K562 (cell line): ENCODE measurements at regions not wholly inside any gene's neighbourhood (a gene's known extent, or its start where the extent isn't known, plus 50 kb on each side); places are given as distances from the start of the nearest gene placed in this dataset.

Experiments used
- ATAC-seq: fragments of 200-7000 bp; cut with Tn5 transposase; 3 replicates; pipeline ENCODE4 v1.9.1; 2020; ENCODE audit warnings: moderate library complexity
- BruUV-seq: library from RNA; stranded (reverse); fragments of 400-500 nt; replicated peaks from 2 replicates; lab custom pipeline; 2021; lab: Mats Ljungman, UMichigan
- CTCF ChIA-PET: fragments of 300-600 bp; formaldehyde crosslinking; extraction: SDS; loops from one replicate; lab custom pipeline; 2021; ENCODE audit warnings: low intra/inter-chr PET ratio; lab: Yijun Ruan, JAX
- POLR2A ChIA-PET: fragments of 300-600, 350-650 bp; sonication (Branson Sonifier 250); formaldehyde crosslinking; extraction: SDS; loops from one replicate; lab custom pipeline; 2021; ENCODE audit warnings: antibody characterized with exemption, inconsistent platforms; lab: Yijun Ruan, JAX
- DNase-seq, 4 experiments: peaks; one replicate each; pipeline versions ENCODE4 v3.0.0 to v3.0.0-alpha.2; 2011 to 2018; ENCODE audit warnings: low spot score in 3 of 4, mixed read lengths in 3 of 4; ENCODE audit errors: extremely low read depth in 1 of 4
- FAIRE-seq: peaks from 2 replicates; lab custom pipeline; 2011; peaks lifted over from hg19 to GRCh38; lab: Jason Lieb, UNC
- H2AFZ ChIP-seq: 2 replicates; pipeline ENCODE4 v1.6.0; 2011; ENCODE audit warnings: low read depth, low read length, control low read depth, inconsistent platforms
- H3K27ac ChIP-seq: fragments of 200-600 bp; 3 replicates; pipeline ENCODE4 v1.8.0; 2011; ENCODE audit warnings: low read depth, mild to moderate bottlenecking, control low read depth, inconsistent platforms, low read length, moderate library complexity, mixed read lengths; ENCODE audit errors: extremely low read depth
- H3K27me3 ChIP-seq, 2 experiments: fragments of 300-600 bp in 1 of 2; 2 replicates in 1 of 2; 3 replicates in 1 of 2; pipeline versions ENCODE4 v1.6.0 to v1.8.0; 2011; ENCODE audit warnings: inconsistent platforms in 2 of 2, low read length in 2 of 2, mild to moderate bottlenecking in 1 of 2, mixed read lengths in 1 of 2, moderate library complexity in 1 of 2; ENCODE audit not compliant: control insufficient read depth in 2 of 2, insufficient read depth in 2 of 2
- H3K36me3 ChIP-seq: fragments of 300-600 bp; 3 replicates; pipeline ENCODE4 v1.8.0; 2011; ENCODE audit warnings: mild to moderate bottlenecking, low read length, inconsistent platforms; ENCODE audit not compliant: control insufficient read depth, insufficient read depth
- H3K4me1 ChIP-seq, 2 experiments: fragments of 200-600 bp in 1 of 2; replicated peaks in 1 of 2; 2 replicates in 1 of 2; 3 replicates in 1 of 2; pipeline versions ENCODE4 v1.5.1 to v1.8.0; 2011; ENCODE audit warnings: inconsistent platforms in 2 of 2, low read length in 2 of 2, mild to moderate bottlenecking in 1 of 2, mixed read lengths in 1 of 2, moderate library complexity in 1 of 2; ENCODE audit not compliant: control insufficient read depth in 2 of 2, insufficient read depth in 2 of 2
- H3K4me2 ChIP-seq: 2 replicates; pipeline ENCODE4 v1.6.1; 2011; ENCODE audit warnings: low read length, control low read depth, inconsistent platforms, mixed read lengths; ENCODE audit not compliant: insufficient read depth
- H3K4me3 ChIP-seq: fragments of 200-600 bp; sonication (generic), shearing (Covaris generic); 2 replicates; pipeline ENCODE4 v1.5.1; 2016; ENCODE audit warnings: control low read depth, inconsistent platforms
- H3K79me2 ChIP-seq: fragments of 200-600 bp; 3 replicates; pipeline ENCODE4 v1.8.0; 2011; ENCODE audit warnings: low read length, inconsistent platforms; ENCODE audit not compliant: control insufficient read depth, insufficient read depth
- H3K9ac ChIP-seq, 2 experiments: 2 replicates each; pipeline versions ENCODE4 v1.6.0 to v1.6.1; 2011; ENCODE audit warnings: low read depth in 2 of 2, low read length in 2 of 2, control low read depth in 1 of 2, inconsistent platforms in 1 of 2, mild to moderate bottlenecking in 1 of 2, mixed read lengths in 1 of 2; ENCODE audit not compliant: insufficient read depth in 1 of 2
- H3K9me1 ChIP-seq: one replicate; pipeline ENCODE4 v1.6.0; 2011; ENCODE audit warnings: inconsistent platforms, mild to moderate bottlenecking, low read length, moderate library complexity; ENCODE audit not compliant: control insufficient read depth, insufficient read depth
- H3K9me3 ChIP-seq: replicated peaks from 2 replicates; pipeline ENCODE4 v1.5.1; 2011; ENCODE audit warnings: low read depth, low read length, inconsistent platforms; ENCODE audit not compliant: control insufficient read depth, insufficient read depth
- H4K20me1 ChIP-seq: replicated peaks from 2 replicates; pipeline ENCODE4 v1.6.1; 2011; ENCODE audit warnings: low read length, inconsistent platforms, mixed read lengths; ENCODE audit not compliant: control insufficient read depth, insufficient read depth
- ERF ChIP-seq: fragments of 450-650 bp; formaldehyde crosslinking; IDR thresholded peaks from 2 replicates; pipeline ENCODE4 v1.4.0; 2020; ENCODE audit warnings: mild to moderate bottlenecking, mixed read lengths
- L3MBTL2 ChIP-seq: fragments of 450-650 bp; IDR thresholded peaks from 2 replicates; pipeline ENCODE4 v1.6.1; 2016; ENCODE audit warnings: mild to moderate bottlenecking, moderate library complexity
- LARP7 ChIP-seq: fragments of 450-650 bp; IDR thresholded peaks from 2 replicates; pipeline ENCODE4 v1.6.1; 2016
- MAFG ChIP-seq: fragments of 450-650 bp; conservative IDR thresholded peaks from 2 replicates; pipeline ENCODE4 v1.6.1; 2016; ENCODE audit warnings: missing genetic modification characterization, missing compliant biosample characterization
- MCM5 ChIP-seq: fragments of 450-650 bp; IDR thresholded peaks from 2 replicates; pipeline ENCODE4 v1.6.1; 2016; ENCODE audit warnings: low read depth
- MED1 ChIP-seq: sonication (generic); formaldehyde crosslinking; IDR thresholded peaks from 2 replicates; pipeline ENCODE4 v1.8.1; 2023; ENCODE audit warnings: missing genetic modification reagents, borderline replicate concordance
- MTA3 ChIP-seq: fragments of 450-650 bp; formaldehyde crosslinking; IDR thresholded peaks from 2 replicates; pipeline ENCODE4 v1.6.1; 2017; ENCODE audit warnings: mild to moderate bottlenecking, borderline replicate concordance
- POLR2A ChIP-seq: fragments of 450-650 bp; conservative IDR thresholded peaks from 2 replicates; pipeline ENCODE4 v1.6.1; 2016
- RBM39 ChIP-seq: fragments of 200-400 bp; formaldehyde crosslinking; optimal IDR thresholded peaks from 2 replicates; pipeline ENCODE3; 2018; ENCODE audit warnings: low read depth, low read length
- SMARCB1 ChIP-seq: IDR thresholded peaks from 2 replicates; pipeline ENCODE4 v1.6.1; 2011; ENCODE audit warnings: improper control_type of control experiment, low read depth; ENCODE audit not compliant: insufficient read length
- YY1 ChIP-seq, 3 experiments: IDR thresholded peaks; 2 replicates each; pipeline ENCODE4 v1.6.1; 2011; ENCODE audit warnings: low read length in 2 of 3, mild to moderate bottlenecking in 2 of 3, moderate library complexity in 2 of 3, borderline replicate concordance in 1 of 3, control low read depth in 1 of 3, low read depth in 1 of 3; ENCODE audit not compliant: insufficient read depth in 3 of 3, insufficient replicate concordance in 2 of 3, control insufficient read depth in 1 of 3, insufficient read length in 1 of 3; ENCODE audit errors: extremely low read depth in 1 of 3
- ZNF184 ChIP-seq: sonication (generic); formaldehyde crosslinking; IDR thresholded peaks from 2 replicates; pipeline ENCODE4 v1.5.0; 2020; ENCODE audit warnings: missing genetic modification reagents
- ZNF3 ChIP-seq: fragments of 250-450 bp; sonication (Bioruptor Pico); IDR thresholded peaks from 2 replicates; pipeline ENCODE4 v1.5.0; 2021; ENCODE audit warnings: mild to moderate bottlenecking, moderate library complexity
- WGBS: fragments of 100-300 bp; shearing (Covaris generic); methylation state at CpG from one replicate; pipeline ENCODE4 v1.1.6; 2016; ENCODE audit warnings: low coverage, mixed read lengths; ENCODE audit not compliant: insufficient coverage; ENCODE audit errors: missing lambda C conversion rate; 5-methylcytosine and 5-hydroxymethylcytosine counted together
- in situ Hi-C: fragments of 300-500 bp; cut with MboI; formaldehyde crosslinking; loops from 4 replicates; pipeline ENCODE4 v1.15.0; 2018; ENCODE audit warnings: inconsistent platforms, mixed read lengths
- intact Hi-C: fragments of 100-400 bp; cut with micrococcal nuclease; formaldehyde crosslinking; loops from 2 replicates; pipeline ENCODE4 v1.14.2; 2022
- TF ChIP-seq, protein P1 (sequence below), 3 experiments: fragments of 200-800 bp in 1 of 3; fragments of 250-450 bp in 1 of 3; fragments of 450-650 bp in 1 of 3; sonication (Bioruptor Pico) in 1 of 3; sonication (Bioruptor generic) in 1 of 3; formaldehyde crosslinking in 1 of 3; IDR thresholded peaks; 2 replicates each; pipeline versions ENCODE4 v1.6.1 to v1.8.0; 2016 to 2022; ENCODE audit warnings: mild to moderate bottlenecking in 2 of 3, missing genetic modification characterization in 2 of 3, missing compliant biosample characterization in 1 of 3, moderate library complexity in 1 of 3
- TF ChIP-seq, protein P2 (sequence below): IDR thresholded peaks from 3 replicates; pipeline ENCODE4 v1.6.1; 2011; ENCODE audit warnings: borderline replicate concordance, mild to moderate bottlenecking; ENCODE audit not compliant: insufficient read length, insufficient read depth
- TF ChIP-seq, protein P3 (sequence below): fragments of 200-800 bp; sonication (Bioruptor generic); IDR thresholded peaks from 2 replicates; pipeline ENCODE4 v1.6.1; 2017; ENCODE audit warnings: missing genetic modification characterization, missing compliant biosample characterization

DNA sequence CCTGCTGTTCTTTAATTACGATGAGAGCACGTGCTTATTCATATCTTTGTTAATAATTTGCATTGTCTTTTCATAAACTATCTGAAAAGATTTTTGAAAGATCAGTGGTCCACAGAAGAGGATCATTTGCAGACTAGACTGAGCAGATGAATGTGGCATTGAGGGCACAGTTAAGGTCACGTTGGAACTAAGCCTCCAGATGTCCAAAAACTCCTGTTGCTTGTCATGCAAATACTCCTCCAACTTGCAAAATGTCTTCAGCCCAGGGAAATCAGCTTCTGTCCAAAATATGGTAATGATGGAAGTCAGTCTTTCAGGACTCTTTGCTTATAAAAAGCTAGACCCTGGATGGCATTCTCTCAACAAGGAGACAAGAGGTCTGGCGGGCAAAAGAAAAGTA, 201.6 kb upstream of the TMEM260 start (continued):
- TF ChIP-seq, protein P1, sequence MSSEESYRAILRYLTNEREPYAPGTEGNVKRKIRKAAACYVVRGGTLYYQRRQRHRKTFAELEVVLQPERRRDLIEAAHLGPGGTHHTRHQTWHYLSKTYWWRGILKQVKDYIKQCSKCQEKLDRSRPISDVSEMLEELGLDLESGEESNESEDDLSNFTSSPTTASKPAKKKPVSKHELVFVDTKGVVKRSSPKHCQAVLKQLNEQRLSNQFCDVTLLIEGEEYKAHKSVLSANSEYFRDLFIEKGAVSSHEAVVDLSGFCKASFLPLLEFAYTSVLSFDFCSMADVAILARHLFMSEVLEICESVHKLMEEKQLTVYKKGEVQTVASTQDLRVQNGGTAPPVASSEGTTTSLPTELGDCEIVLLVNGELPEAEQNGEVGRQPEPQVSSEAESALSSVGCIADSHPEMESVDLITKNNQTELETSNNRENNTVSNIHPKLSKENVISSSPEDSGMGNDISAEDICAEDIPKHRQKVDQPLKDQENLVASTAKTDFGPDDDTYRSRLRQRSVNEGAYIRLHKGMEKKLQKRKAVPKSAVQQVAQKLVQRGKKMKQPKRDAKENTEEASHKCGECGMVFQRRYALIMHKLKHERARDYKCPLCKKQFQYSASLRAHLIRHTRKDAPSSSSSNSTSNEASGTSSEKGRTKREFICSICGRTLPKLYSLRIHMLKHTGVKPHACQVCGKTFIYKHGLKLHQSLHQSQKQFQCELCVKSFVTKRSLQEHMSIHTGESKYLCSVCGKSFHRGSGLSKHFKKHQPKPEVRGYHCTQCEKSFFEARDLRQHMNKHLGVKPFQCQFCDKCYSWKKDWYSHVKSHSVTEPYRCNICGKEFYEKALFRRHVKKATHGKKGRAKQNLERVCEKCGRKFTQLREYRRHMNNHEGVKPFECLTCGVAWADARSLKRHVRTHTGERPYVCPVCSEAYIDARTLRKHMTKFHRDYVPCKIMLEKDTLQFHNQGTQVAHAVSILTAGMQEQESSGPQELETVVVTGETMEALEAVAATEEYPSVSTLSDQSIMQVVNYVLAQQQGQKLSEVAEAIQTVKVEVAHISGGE (CRISPR knock-in tag; IDR thresholded peaks at IDR 0.05), result no peak
- TF ChIP-seq, protein P2, sequence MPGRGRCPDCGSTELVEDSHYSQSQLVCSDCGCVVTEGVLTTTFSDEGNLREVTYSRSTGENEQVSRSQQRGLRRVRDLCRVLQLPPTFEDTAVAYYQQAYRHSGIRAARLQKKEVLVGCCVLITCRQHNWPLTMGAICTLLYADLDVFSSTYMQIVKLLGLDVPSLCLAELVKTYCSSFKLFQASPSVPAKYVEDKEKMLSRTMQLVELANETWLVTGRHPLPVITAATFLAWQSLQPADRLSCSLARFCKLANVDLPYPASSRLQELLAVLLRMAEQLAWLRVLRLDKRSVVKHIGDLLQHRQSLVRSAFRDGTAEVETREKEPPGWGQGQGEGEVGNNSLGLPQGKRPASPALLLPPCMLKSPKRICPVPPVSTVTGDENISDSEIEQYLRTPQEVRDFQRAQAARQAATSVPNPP, result no peak
- no peak for TF ChIP-seq SMARCB1
- TF ChIP-seq ZNF184 (CRISPR knock-in tag), result no peak
- no peak for TF ChIP-seq L3MBTL2

DNA sequence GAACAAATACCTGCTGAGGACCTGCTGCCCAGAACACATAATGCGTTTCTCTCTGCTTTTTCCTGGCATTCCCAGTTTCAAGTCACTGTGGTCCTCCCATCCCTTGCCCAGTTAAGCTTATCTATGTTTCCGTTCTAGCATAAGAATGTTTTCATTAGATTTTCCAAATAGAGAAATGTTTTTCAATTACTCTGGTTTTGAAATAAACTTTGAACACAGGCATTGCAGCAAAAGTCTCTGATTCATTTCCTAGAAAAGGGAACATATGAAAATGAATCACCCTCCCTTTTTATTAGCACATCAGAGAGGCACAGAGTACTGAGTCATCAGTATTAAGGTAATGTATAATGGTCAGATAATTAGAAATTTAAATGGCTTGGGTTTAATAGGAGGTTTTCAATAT, 201.1 kb upstream of the TMEM260 start:
- intact Hi-C loops, result no loop called here
- 0% methylated on average over 2 of the region's 2 CpGs for WGBS
- BruUV-seq, result no TSS peak
- Histone ChIP-seq H3K9me3 (no peaks in the 10 kb centered on the region), H3K36me3 (no peaks in the 10 kb centered on the region), H3K4me1 (no peaks in the 10 kb centered on the region), H3K4me2 (no peak overlapping the region), H3K27me3 (no peaks in the 10 kb centered on the region), H3K9ac (no peak overlapping the region), H2AFZ (no peak overlapping the region), H3K9me1 (no peaks in the 10 kb centered on the region), H4K20me1 (no peaks in the 10 kb centered on the region), H3K4me3 (no peak overlapping the region), H3K79me2 (no peaks in the 10 kb centered on the region), H3K27ac (no peak overlapping the region)
- ChIA-PET CTCF (no interaction called here), POLR2A (no interaction called here)
- no peak for FAIRE-seq
- no peak for ATAC-seq
- DNase-seq, result no peak
- in situ Hi-C loops, result no loop called here
- no peak for TF ChIP-seq MED1 (CRISPR knock-in tag)
- no peak for TF ChIP-seq MTA3
- TF ChIP-seq, protein P3, sequence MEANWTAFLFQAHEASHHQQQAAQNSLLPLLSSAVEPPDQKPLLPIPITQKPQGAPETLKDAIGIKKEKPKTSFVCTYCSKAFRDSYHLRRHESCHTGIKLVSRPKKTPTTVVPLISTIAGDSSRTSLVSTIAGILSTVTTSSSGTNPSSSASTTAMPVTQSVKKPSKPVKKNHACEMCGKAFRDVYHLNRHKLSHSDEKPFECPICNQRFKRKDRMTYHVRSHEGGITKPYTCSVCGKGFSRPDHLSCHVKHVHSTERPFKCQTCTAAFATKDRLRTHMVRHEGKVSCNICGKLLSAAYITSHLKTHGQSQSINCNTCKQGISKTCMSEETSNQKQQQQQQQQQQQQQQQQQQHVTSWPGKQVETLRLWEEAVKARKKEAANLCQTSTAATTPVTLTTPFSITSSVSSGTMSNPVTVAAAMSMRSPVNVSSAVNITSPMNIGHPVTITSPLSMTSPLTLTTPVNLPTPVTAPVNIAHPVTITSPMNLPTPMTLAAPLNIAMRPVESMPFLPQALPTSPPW, result no peak
- TF ChIP-seq POLR2A, result no peak
- TF ChIP-seq LARP7, result no peak
- TF ChIP-seq ERF, result no peak
- TF ChIP-seq RBM39, result no peak
- no peak for TF ChIP-seq YY1 (IDR thresholded peaks at IDR 0.05; ENCODE audit: borderline replicate concordance in 1 of 3, control insufficient read depth in 1 of 3, extremely low read depth in 1 of 3, insufficient read depth in 3 of 3, insufficient read length in 1 of 3, insufficient replicate concordance in 2 of 3, low read depth in 1 of 3, low read length in 2 of 3)
- no peak for TF ChIP-seq MAFG (tag)
- no peak for TF ChIP-seq ZNF3 (CRISPR knock-in tag)
- no peak for TF ChIP-seq MCM5
